HepG2 (cell line): ENCODE measurements at regions not wholly inside any gene's neighbourhood (a gene's known extent, or its start where the extent isn't known, plus 50 kb on each side); places are given as distances from the start of the nearest gene placed in this dataset.

Source experiments
- ATAC-seq: fragments of 200-7000 bp; cut with Tn5 transposase; 3 replicates; pipeline ENCODE4 v1.9.1; 2020; ENCODE audit warnings: mild to moderate bottlenecking, moderate library complexity
- BruUV-seq: library from RNA; stranded (reverse); fragments of 400-500 nt; replicated peaks from 2 replicates; lab custom pipeline; 2021; lab: Mats Ljungman, UMichigan
- CTCF ChIA-PET: fragments of 300-600 bp; formaldehyde crosslinking; extraction: SDS; loops from one replicate; lab custom pipeline; 2021; ENCODE audit warnings: low total read pairs, inconsistent platforms, low intra/inter-chr PET ratio; lab: Yijun Ruan, JAX
- POLR2A ChIA-PET: fragments of 350-600 bp; sonication (Branson Sonifier 250); formaldehyde crosslinking; loops from one replicate; lab custom pipeline; 2020; ENCODE audit warnings: antibody characterized with exemption, inconsistent platforms; lab: Yijun Ruan, JAX
- DNase-seq: peaks from one replicate; pipeline ENCODE4 v3.0.0-alpha.2; 2015; ENCODE audit warnings: low spot score
- FAIRE-seq: peaks from 3 replicates; lab custom pipeline; 2011; peaks lifted over from hg19 to GRCh38; lab: Jason Lieb, UNC
- H2AFZ ChIP-seq: one replicate; pipeline ENCODE4 v1.6.1; 2011; ENCODE audit warnings: low read length, inconsistent platforms
- H3K27ac ChIP-seq: fragments of 300-600 bp; 3 replicates; pipeline ENCODE4 v1.8.0; 2011; ENCODE audit warnings: mixed run types, mild to moderate bottlenecking, mixed read lengths, low read length, inconsistent platforms; ENCODE audit not compliant: insufficient read depth; ENCODE audit errors: extremely low read length
- H3K27me3 ChIP-seq, 2 experiments: fragments of 200-600 bp in 1 of 2; 2 replicates in 1 of 2; 3 replicates in 1 of 2; pipeline versions ENCODE4 v1.6.0 to v1.8.0; 2011; ENCODE audit warnings: low read length in 2 of 2, mild to moderate bottlenecking in 2 of 2, moderate library complexity in 2 of 2, inconsistent platforms in 1 of 2; ENCODE audit not compliant: insufficient read depth in 2 of 2, control insufficient read depth in 1 of 2
- H3K36me3 ChIP-seq, 2 experiments: fragments of 200-600 bp in 1 of 2; replicated peaks in 1 of 2; 2 replicates in 1 of 2; 3 replicates in 1 of 2; pipeline versions ENCODE4 v1.5.1 to v1.8.0; 2011; ENCODE audit warnings: low read length in 2 of 2, inconsistent platforms in 1 of 2; ENCODE audit not compliant: insufficient read depth in 2 of 2, control insufficient read depth in 1 of 2
- H3K4me1 ChIP-seq: 2 replicates; pipeline ENCODE4 v1.5.1; 2012; ENCODE audit warnings: low read length, inconsistent platforms; ENCODE audit not compliant: insufficient read depth
- H3K4me2 ChIP-seq: 2 replicates; pipeline ENCODE4 v1.6.0; 2011; ENCODE audit warnings: low read depth, low read length, inconsistent platforms
- H3K4me3 ChIP-seq, 3 experiments: fragments of 200-600 bp in 1 of 3; sonication (generic), shearing (Covaris generic) in 1 of 3; replicated peaks in 1 of 3; 2 replicates each; pipeline ENCODE4 v1.5.1; 2011 to 2016; ENCODE audit warnings: low read length in 3 of 3, inconsistent platforms in 2 of 3, low read depth in 2 of 3, mild to moderate bottlenecking in 2 of 3, control low read depth in 1 of 3, mixed read lengths in 1 of 3; ENCODE audit not compliant: insufficient read depth in 1 of 3
- H3K79me2 ChIP-seq: one replicate; pipeline ENCODE4 v1.6.1; 2011; ENCODE audit warnings: low read length, inconsistent platforms; ENCODE audit not compliant: insufficient read depth
- H3K9ac ChIP-seq: 2 replicates; pipeline ENCODE4 v1.6.0; 2011; ENCODE audit warnings: mild to moderate bottlenecking, low read depth, low read length, inconsistent platforms; ENCODE audit not compliant: insufficient read depth
- H3K9me3 ChIP-seq: 2 replicates; pipeline ENCODE4 v1.5.1; 2012; ENCODE audit warnings: mild to moderate bottlenecking, low read length
- H4K20me1 ChIP-seq: 2 replicates; pipeline ENCODE4 v1.6.0; 2011; ENCODE audit warnings: inconsistent platforms, mild to moderate bottlenecking, low read length, moderate library complexity; ENCODE audit not compliant: insufficient read depth
- GLI4 ChIP-seq: sonication (generic); formaldehyde crosslinking; IDR thresholded peaks from 2 replicates; pipeline ENCODE4 v1.5.1; 2020; ENCODE audit warnings: missing genetic modification reagents, mild to moderate bottlenecking, moderate library complexity, borderline replicate concordance
- HIVEP1 ChIP-seq: sonication (generic); formaldehyde crosslinking; IDR thresholded peaks from 2 replicates; pipeline ENCODE4 v1.4.0; 2020; ENCODE audit warnings: mild to moderate bottlenecking, missing genetic modification reagents
- IKZF1 ChIP-seq: fragments of 450-650 bp; IDR thresholded peaks from 2 replicates; pipeline ENCODE4 v1.7.1; 2016
- ISX ChIP-seq: sonication (generic); formaldehyde crosslinking; conservative IDR thresholded peaks from 2 replicates; pipeline ENCODE4 v1.5.0; 2020; ENCODE audit warnings: missing genetic modification reagents
- NFYB ChIP-seq: sonication (generic); formaldehyde crosslinking; IDR thresholded peaks from 2 replicates; pipeline ENCODE4 v1.4.0; 2020; ENCODE audit warnings: missing genetic modification reagents
- PAX8 ChIP-seq: sonication (generic); formaldehyde crosslinking; IDR thresholded peaks from 2 replicates; pipeline ENCODE4 v1.8.0; 2022; ENCODE audit warnings: mild to moderate bottlenecking, missing genetic modification reagents, borderline replicate concordance
- SNRNP70 ChIP-seq: fragments of 200-400 bp; formaldehyde crosslinking; IDR thresholded peaks from 2 replicates; pipeline ENCODE4 v1.6.1; 2017; ENCODE audit warnings: mild to moderate bottlenecking, low read depth, low read length, moderate library complexity
- YEATS4 ChIP-seq: sonication (generic); formaldehyde crosslinking; IDR thresholded peaks from 2 replicates; pipeline ENCODE4 v1.4.0; 2020; ENCODE audit warnings: missing genetic modification reagents, borderline replicate concordance
- ZNF354B ChIP-seq: sonication (generic); formaldehyde crosslinking; IDR thresholded peaks from 2 replicates; pipeline ENCODE4 v1.8.0; 2022; ENCODE audit warnings: mild to moderate bottlenecking, missing genetic modification reagents
- ZNF7 ChIP-seq: IDR thresholded peaks from 2 replicates; pipeline ENCODE4 v1.6.1; 2016; ENCODE audit warnings: missing biosample characterization, missing genetic modification reagents
- ZNF878 ChIP-seq: sonication (generic); formaldehyde crosslinking; IDR thresholded peaks from 2 replicates; pipeline ENCODE4 v1.8.1; 2023; ENCODE audit warnings: mild to moderate bottlenecking, missing genetic modification reagents, moderate library complexity
- WGBS: methylation state at CpG from one replicate; pipeline ENCODE4 v1.1.6; 2017; ENCODE audit warnings: low lambda C conversion rate; 5-methylcytosine and 5-hydroxymethylcytosine counted together
- in situ Hi-C: cut with HindIII; loops from 2 replicates; pipeline ENCODE4 v1.10.0; 2017; ENCODE audit warnings: low pct_unique_long_range_greater_than_20kb; ENCODE audit not compliant: extremely low pct_ligation_motif_present
- intact Hi-C: fragments of 100-400 bp; cut with micrococcal nuclease; formaldehyde crosslinking; loops from one replicate; pipeline ENCODE4 v1.10.0; 2022; ENCODE audit not compliant: unreplicated experiment
- TF ChIP-seq, protein P1 (sequence below): sonication (generic); formaldehyde crosslinking; IDR thresholded peaks from 2 replicates; pipeline ENCODE4 v1.9.0; 2021; ENCODE audit warnings: missing genetic modification reagents, borderline replicate concordance

- DNase-seq, result no peak
- no peak overlapping the region for H3K9ac ChIP-seq
- H3K9me3 ChIP-seq, result no peaks in the 10 kb centered on the region
- intact Hi-C loops, result no loop called here
- no peak overlapping the region for H3K4me2 ChIP-seq
- ATAC-seq, result no peak
- ChIA-PET POLR2A (no interaction called here), CTCF (no interaction called here)
- FAIRE-seq, result no peak
- BruUV-seq, result no TSS peak
- in situ Hi-C loops, result no loop called here
- no peak overlapping the region for H2AFZ ChIP-seq
- H3K27me3 ChIP-seq, result peaks cover 6 to 19% of the 10 kb centered on the region in 2 experiments; a peak in 3 of 5 replicates
- H3K4me3 ChIP-seq, result no peak overlapping the region
- no peaks in the 10 kb centered on the region for H4K20me1 ChIP-seq
- no peaks in the 10 kb centered on the region for H3K36me3 ChIP-seq
- no peak for TF ChIP-seq HIVEP1 (CRISPR knock-in tag)
- TF ChIP-seq ZNF7 (CRISPR knock-in tag), result no peak
- no peaks in the 10 kb centered on the region for H3K79me2 ChIP-seq
- no peak overlapping the region for H3K27ac ChIP-seq
- 1% methylated on average over 11 of the region's 26 CpGs for WGBS
- H3K4me1 ChIP-seq, result no peaks in the 10 kb centered on the region
Measured at GRCh38 chr10:42981358-42982236, 95.3 kb upstream of the RET start.

- CTCF ChIA-PET, result no interaction called here
- H3K27ac ChIP-seq, result no peak overlapping the region
- H3K36me3 ChIP-seq, result no peaks in the 10 kb centered on the region
- H3K79me2 ChIP-seq, result no peaks in the 10 kb centered on the region
- intact Hi-C loops (no loop called here), in situ Hi-C loops (no loop called here)
- H3K9ac ChIP-seq, result no peak overlapping the region
- 2% methylated on average over 12 of the region's 12 CpGs for WGBS
- FAIRE-seq (no peak), ATAC-seq (no peak), DNase-seq (no peak)
- H3K4me1 ChIP-seq, result no peaks in the 10 kb centered on the region
- H3K4me3 ChIP-seq, result no peak overlapping the region
- H3K9me3 ChIP-seq, result no peaks in the 10 kb centered on the region
- BruUV-seq, result no TSS peak
- no peaks in the 10 kb centered on the region for H4K20me1 ChIP-seq
- peaks cover 6 to 24% of the 10 kb centered on the region in 2 experiments; a peak in 3 of 5 replicates for H3K27me3 ChIP-seq
- H2AFZ ChIP-seq, result no peak overlapping the region
- POLR2A ChIA-PET, result no interaction called here
- H3K4me2 ChIP-seq, result no peak overlapping the region
- TF ChIP-seq SNRNP70, result no peak
- no peak for TF ChIP-seq IKZF1
- no peak for TF ChIP-seq NFYB
- TF ChIP-seq GLI4 (CRISPR knock-in tag), result no peak
- TF ChIP-seq, protein P1, sequence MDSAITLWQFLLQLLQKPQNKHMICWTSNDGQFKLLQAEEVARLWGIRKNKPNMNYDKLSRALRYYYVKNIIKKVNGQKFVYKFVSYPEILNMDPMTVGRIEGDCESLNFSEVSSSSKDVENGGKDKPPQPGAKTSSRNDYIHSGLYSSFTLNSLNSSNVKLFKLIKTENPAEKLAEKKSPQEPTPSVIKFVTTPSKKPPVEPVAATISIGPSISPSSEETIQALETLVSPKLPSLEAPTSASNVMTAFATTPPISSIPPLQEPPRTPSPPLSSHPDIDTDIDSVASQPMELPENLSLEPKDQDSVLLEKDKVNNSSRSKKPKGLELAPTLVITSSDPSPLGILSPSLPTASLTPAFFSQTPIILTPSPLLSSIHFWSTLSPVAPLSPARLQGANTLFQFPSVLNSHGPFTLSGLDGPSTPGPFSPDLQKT (CRISPR knock-in tag), result no peak
- no peak for TF ChIP-seq PAX8 (CRISPR knock-in tag)
- TF ChIP-seq YEATS4 (CRISPR knock-in tag), result no peak
- no peak for TF ChIP-seq ISX (CRISPR knock-in tag)
- no peak for TF ChIP-seq ZNF354B (CRISPR knock-in tag)
- no peak for TF ChIP-seq ZNF878 (CRISPR knock-in tag)
Measured at GRCh38 chr10:42982891-42983506, 93.9 kb upstream of the RET start.
